ENCODE measurements at regions not wholly inside any gene's neighbourhood (a gene's known extent, or its start where the extent isn't known, plus 50 kb on each side); places are given as distances from the start of the nearest gene placed in this dataset.

GRCh38 chr16:65446427-65446826 lies 324.6 kb upstream of the CDH11 start:
- H3K9me3 ChIP-seq (replicated peaks in 1 of 11), result peaks cover 0 to 24% (median 13%) of the 10 kb centered on the region in 11 experiments; a peak in 14 of 22 replicates
- no peak overlapping the region for H3K4me2 ChIP-seq
- no peaks in the 10 kb centered on the region for H3K36me3 ChIP-seq
- no peak overlapping the region for H3K4me3 ChIP-seq
- H3K9ac ChIP-seq, result no peak overlapping the region
- H3K4me1 ChIP-seq, result no peaks in the 10 kb centered on the region
- no peak for TF ChIP-seq Cebpa-rat (IDR thresholded peaks at IDR 0.05)
- no peaks in the 10 kb centered on the region for H4K20me1 ChIP-seq
- H3K27me3 ChIP-seq, result no peaks in the 10 kb centered on the region
- H3K27ac ChIP-seq, result no peak overlapping the region

DNA sequence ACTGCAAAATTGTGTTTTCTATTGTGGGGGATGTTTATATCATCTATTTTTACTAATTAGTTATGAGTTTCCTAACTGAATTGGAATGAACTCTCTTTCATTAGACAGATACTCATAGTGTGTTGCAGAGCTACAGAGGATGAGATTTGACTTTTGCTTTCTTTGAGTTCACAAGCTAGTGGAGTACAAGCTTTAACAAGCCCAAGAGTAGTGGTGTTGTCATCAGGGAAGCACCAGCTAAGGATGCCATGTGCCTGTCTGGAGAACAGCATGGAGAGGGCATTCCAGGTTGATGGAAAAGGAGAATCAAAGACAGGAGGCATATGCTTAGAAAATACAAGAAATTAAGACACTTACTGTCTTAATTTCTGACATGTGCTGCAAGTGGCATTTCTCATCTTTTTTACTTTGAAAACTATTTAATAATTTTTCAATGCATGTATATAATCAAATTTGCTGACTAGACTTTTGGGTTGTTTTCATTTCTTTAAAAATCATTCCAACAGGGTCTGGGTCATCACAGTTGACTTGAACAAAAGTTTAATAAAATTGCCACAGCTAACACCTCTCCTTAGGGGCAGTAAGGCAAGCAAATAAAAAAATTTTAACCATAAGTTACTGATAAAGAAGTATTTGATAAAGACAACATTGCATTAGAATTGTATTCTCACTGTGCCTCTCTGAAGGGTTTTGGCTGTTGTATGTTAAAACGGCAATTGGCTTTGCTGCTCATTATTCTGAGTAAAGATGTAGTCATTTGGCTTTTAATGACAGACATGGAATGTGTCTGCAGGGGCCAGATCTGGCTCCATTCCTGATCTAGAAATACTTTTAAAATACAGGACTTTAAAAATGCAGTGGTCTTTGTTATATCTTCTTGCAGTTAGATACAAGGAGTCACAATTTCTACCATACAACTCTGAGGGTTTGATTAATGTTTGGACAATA lies 323.7 kb upstream of the CDH11 start:
- Histone ChIP-seq H3K4me3 (no peak overlapping the region), H3K36me3 (no peaks in the 10 kb centered on the region), H3K27ac (no peak overlapping the region), H4K20me1 (no peaks in the 10 kb centered on the region), H3K9ac (no peak overlapping the region), H3K4me2 (no peak overlapping the region), H3K27me3 (no peaks in the 10 kb centered on the region), H3K4me1 (no peaks in the 10 kb centered on the region), H3K9me3 (replicated peaks in 1 of 11) (peaks cover 0 to 24% (median 13%) of the 10 kb centered on the region in 11 experiments; a peak in 14 of 22 replicates)
- TF ChIP-seq Cebpa-rat (IDR thresholded peaks at IDR 0.05), result no peak

GRCh38 chr16:65441501-65441900 lies 319.6 kb upstream of the CDH11 start:
- H3K9ac ChIP-seq, result no peak overlapping the region
- no peaks in the 10 kb centered on the region for H3K4me1 ChIP-seq
- H3K4me2 ChIP-seq, result no peak overlapping the region
- H3K27me3 ChIP-seq, result no peaks in the 10 kb centered on the region
- TF ChIP-seq Cebpa-rat (IDR thresholded peaks at IDR 0.05), result no peak
- no peak overlapping the region for H3K27ac ChIP-seq
- H3K4me3 ChIP-seq, result no peak overlapping the region
- H3K36me3 ChIP-seq, result no peaks in the 10 kb centered on the region
- no peaks in the 10 kb centered on the region for H4K20me1 ChIP-seq
- H3K9me3 ChIP-seq (replicated peaks in 1 of 11), result no peaks in the 10 kb centered on the region

DNA sequence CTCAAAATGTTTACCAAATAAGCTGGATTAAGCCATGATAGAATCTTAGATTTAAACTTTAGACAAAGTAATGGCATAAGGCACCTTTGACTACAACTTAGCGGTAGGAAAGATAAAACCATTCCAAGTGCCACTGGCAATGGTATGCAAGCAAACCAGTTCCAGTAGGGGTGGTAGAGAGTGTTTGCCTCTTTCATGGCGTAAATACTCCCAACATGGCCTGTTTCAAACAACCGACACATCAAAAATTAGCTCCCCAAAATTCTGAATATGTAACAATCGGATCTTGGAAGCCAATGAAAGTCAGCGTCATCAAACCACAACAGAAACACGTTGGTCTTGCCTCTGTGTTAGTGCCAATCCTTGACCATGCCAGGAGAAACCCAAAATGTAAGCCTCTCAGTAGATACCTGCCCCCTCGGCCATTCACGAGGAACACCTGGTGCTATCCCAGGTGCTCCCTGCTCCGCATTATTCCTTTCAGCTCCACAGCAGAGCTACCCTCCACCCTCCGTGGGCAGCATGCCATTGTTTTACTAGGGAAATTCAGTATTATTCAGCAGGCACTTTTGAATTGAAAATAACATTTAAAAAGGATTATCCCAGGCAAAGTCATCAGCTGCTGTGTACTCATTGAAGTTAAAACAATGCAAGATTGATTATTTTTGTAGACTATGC lies 307.8 kb upstream of the CDH11 start:
- no peaks in the 10 kb centered on the region for H3K9me3 ChIP-seq (replicated peaks in 1 of 11)
- no peak overlapping the region for H3K4me3 ChIP-seq
- H3K36me3 ChIP-seq, result no peaks in the 10 kb centered on the region
- H3K4me1 ChIP-seq, result no peaks in the 10 kb centered on the region
- H3K27ac ChIP-seq, result no peak overlapping the region
- H3K4me2 ChIP-seq, result no peak overlapping the region
- no peak for TF ChIP-seq Cebpa-rat (IDR thresholded peaks at IDR 0.05)
- no peaks in the 10 kb centered on the region for H3K27me3 ChIP-seq
- no peak overlapping the region for H3K9ac ChIP-seq
- no peaks in the 10 kb centered on the region for H4K20me1 ChIP-seq

DNA sequence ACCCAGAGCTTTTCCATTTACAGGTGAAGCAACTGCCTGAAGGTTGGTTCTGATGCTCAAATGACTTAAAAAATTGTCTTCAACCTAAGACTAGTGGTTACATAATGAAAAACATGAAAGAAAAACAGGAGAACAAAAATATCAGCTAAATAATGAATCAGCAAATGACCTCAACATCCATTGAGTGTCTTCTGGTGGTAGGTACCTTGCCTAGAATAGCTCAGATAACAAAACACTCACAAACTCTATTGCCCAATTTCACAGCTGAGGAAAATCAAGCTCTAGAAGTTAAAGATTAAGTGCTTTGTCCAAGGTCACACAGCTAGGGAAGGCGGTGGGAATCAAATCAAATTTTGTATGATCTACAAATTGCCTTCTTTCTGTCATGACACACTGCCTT lies 304.6 kb upstream of the CDH11 start:
- Histone ChIP-seq H3K4me3 (no peak overlapping the region), H3K4me1 (no peaks in the 10 kb centered on the region), H3K36me3 (no peaks in the 10 kb centered on the region), H3K27me3 (no peaks in the 10 kb centered on the region), H3K9ac (no peak overlapping the region), H3K9me3 (replicated peaks in 1 of 11) (no peaks in the 10 kb centered on the region), H4K20me1 (no peaks in the 10 kb centered on the region), H3K4me2 (no peak overlapping the region), H3K27ac (no peak overlapping the region)
- no peak for TF ChIP-seq Cebpa-rat (IDR thresholded peaks at IDR 0.05)

- Histone ChIP-seq H3K27ac (no peak overlapping the region), H3K27me3 (no peaks in the 10 kb centered on the region), H3K9me3 (replicated peaks in 1 of 11) (peaks cover 11 to 21% (median 16%) of the 10 kb centered on the region in 11 experiments; a peak in 20 of 22 replicates), H3K4me2 (no peak overlapping the region), H4K20me1 (no peaks in the 10 kb centered on the region), H3K36me3 (no peaks in the 10 kb centered on the region), H3K9ac (no peak overlapping the region), H3K4me1 (no peaks in the 10 kb centered on the region), H3K4me3 (no peak overlapping the region)
- no peak for TF ChIP-seq Cebpa-rat (IDR thresholded peaks at IDR 0.05)
These were observed 301.1 kb upstream of the CDH11 start for GRCh38 chr16:65422934-65423333.

DNA sequence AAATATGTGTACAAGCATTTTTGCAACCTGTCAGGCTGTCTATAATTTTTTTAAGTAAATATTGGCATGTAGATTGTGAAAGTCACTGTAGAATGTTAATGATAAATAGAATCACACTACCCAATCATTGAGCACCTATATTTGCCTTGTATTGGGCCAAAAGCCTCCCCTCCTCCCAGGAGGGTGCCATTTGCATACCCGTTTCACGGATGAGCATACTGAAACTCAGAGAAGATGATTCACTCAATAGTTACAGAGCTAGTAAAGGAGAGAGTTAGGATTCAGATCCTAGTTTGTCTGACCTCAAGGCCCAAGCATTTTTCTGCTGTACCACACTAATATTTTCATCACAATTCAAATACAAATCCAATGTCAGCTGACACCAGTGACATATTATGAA lies 299.7 kb upstream of the CDH11 start:
- no peaks in the 10 kb centered on the region for H3K4me1 ChIP-seq
- no peak overlapping the region for H3K9ac ChIP-seq
- H3K9me3 ChIP-seq (replicated peaks in 1 of 11), result peaks cover 11 to 21% (median 16%) of the 10 kb centered on the region in 11 experiments; a peak in 20 of 22 replicates
- H3K36me3 ChIP-seq, result no peaks in the 10 kb centered on the region
- no peak overlapping the region for H3K27ac ChIP-seq
- no peak overlapping the region for H3K4me2 ChIP-seq
- no peaks in the 10 kb centered on the region for H4K20me1 ChIP-seq
- no peak overlapping the region for H3K4me3 ChIP-seq
- H3K27me3 ChIP-seq, result no peaks in the 10 kb centered on the region
- no peak for TF ChIP-seq Cebpa-rat (IDR thresholded peaks at IDR 0.05)

DNA sequence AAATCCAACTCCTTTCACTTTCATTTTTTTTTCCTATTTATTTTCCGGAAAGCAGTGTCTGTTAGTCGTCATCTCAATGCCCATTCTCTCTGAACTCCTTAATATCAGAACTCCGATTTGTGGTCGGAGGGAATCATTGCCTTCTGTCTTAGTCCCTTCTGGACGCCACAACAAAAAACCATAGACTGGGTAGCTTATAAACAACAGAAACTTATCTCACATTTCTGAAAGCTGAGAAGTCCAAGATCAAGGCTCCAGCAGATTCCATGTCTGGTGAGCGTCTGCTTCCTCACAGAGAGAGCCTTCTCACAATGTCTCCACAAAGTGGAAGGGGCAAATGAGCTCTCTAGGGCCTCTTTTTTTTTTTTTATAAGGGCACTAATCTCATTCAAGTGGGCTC lies 296.6 kb upstream of the CDH11 start:
- Histone ChIP-seq H3K27ac (no peak overlapping the region), H3K4me3 (no peak overlapping the region), H3K4me1 (peaks cover 3 to 15% (median 9%) of the 10 kb centered on the region in 10 experiments; a peak in 16 of 20 replicates), H3K4me2 (no peak overlapping the region), H3K9me3 (replicated peaks in 1 of 11) (peaks cover 11 to 21% (median 16%) of the 10 kb centered on the region in 11 experiments; a peak in 20 of 22 replicates), H3K9ac (no peak overlapping the region), H3K27me3 (no peaks in the 10 kb centered on the region), H4K20me1 (no peaks in the 10 kb centered on the region), H3K36me3 (no peaks in the 10 kb centered on the region)
- TF ChIP-seq Cebpa-rat (IDR thresholded peaks at IDR 0.05), result no peak

DNA sequence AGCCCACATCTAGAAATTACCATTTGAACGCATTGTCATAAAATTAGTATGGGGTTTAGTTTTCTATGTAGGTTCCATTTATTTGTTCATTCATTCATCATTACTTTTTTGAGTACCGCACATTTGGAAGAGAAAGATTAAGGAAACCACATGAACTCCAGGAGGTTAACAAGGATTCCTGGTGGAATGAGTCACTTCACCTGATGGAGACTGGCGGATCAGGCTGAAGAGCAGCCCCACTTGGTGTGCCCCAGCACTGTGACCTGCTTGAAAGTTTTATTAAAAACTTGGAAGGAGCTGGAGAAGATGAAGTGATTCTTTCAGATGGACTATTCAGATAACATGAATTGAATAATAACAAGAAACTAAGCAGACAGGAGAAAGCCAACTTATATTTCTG lies 293.6 kb upstream of the CDH11 start:
- no peaks in the 10 kb centered on the region for H3K27me3 ChIP-seq
- no peaks in the 10 kb centered on the region for H3K36me3 ChIP-seq
- H3K4me1 ChIP-seq, result peaks cover 3 to 15% (median 9%) of the 10 kb centered on the region in 10 experiments; a peak in 16 of 20 replicates
- TF ChIP-seq Cebpa-rat (IDR thresholded peaks at IDR 0.05), result no peak
- no peak overlapping the region for H3K27ac ChIP-seq
- H3K4me2 ChIP-seq, result no peak overlapping the region
- H3K9me3 ChIP-seq (replicated peaks in 1 of 11), result peaks cover 11 to 21% (median 16%) of the 10 kb centered on the region in 11 experiments; a peak in 20 of 22 replicates
- no peak overlapping the region for H3K4me3 ChIP-seq
- no peaks in the 10 kb centered on the region for H4K20me1 ChIP-seq
- no peak overlapping the region for H3K9ac ChIP-seq

Data from BLaER1 treated with 17β-estradiol and CSF1 and Interleukin-3, amounts not matched to agents 10 nM and 100 nM (cell line).